GM06990 (cell line): ENCODE measurements at regions not wholly inside any gene's neighbourhood (a gene's known extent, or its start where the extent isn't known, plus 50 kb on each side); places are given as distances from the start of the nearest gene placed in this dataset.

Source experiments
- DNase-seq: peaks from one replicate; pipeline ENCODE4 v3.0.0-alpha.2; 2011; ENCODE audit not compliant: insufficient read length; ENCODE audit errors: extremely low read depth
- H3K27me3 ChIP-seq: replicated peaks from 2 replicates; pipeline ENCODE4 v1.6.0; 2011; ENCODE audit warnings: low read length; ENCODE audit not compliant: control insufficient read depth, insufficient read depth
- H3K36me3 ChIP-seq: 2 replicates; pipeline ENCODE4 v1.5.1; 2011; ENCODE audit warnings: low read length; ENCODE audit not compliant: control insufficient read depth, insufficient read depth
- H3K4me3 ChIP-seq: replicated peaks from 2 replicates; pipeline ENCODE4 v1.5.1; 2011; ENCODE audit warnings: low read depth, mild to moderate bottlenecking, control low read depth, low read length
- CTCF ChIP-seq: IDR thresholded peaks from 2 replicates; pipeline ENCODE4 v1.5.1; 2011; ENCODE audit warnings: low read length, control low read depth, mild to moderate bottlenecking, inconsistent platforms; ENCODE audit not compliant: insufficient read depth, poor library complexity, severe bottlenecking

GRCh38 chr3:152941859-152942258, 106.9 kb downstream of the P2RY1 start:
- no peaks in the 10 kb centered on the region for H3K27me3 ChIP-seq
- H3K4me3 ChIP-seq = no peak overlapping the region
- no peaks in the 10 kb centered on the region for H3K36me3 ChIP-seq
- DNase-seq = no peak
- no peak for TF ChIP-seq CTCF

- Histone ChIP-seq H3K27me3 (no peaks in the 10 kb centered on the region), H3K36me3 (no peaks in the 10 kb centered on the region), H3K4me3 (no peak overlapping the region)
- DNase-seq = no peak
- TF ChIP-seq CTCF = no peak
These were observed 107.4 kb downstream of the P2RY1 start for GRCh38 chr3:152942366-152942765.

- no peak for DNase-seq
- Histone ChIP-seq H3K4me3 (no peak overlapping the region), H3K36me3 (no peaks in the 10 kb centered on the region), H3K27me3 (no peaks in the 10 kb centered on the region)
- TF ChIP-seq CTCF = no peak
These were observed 108.7 kb downstream of the P2RY1 start for GRCh38 chr3:152943645-152944044.

GRCh38 chr3:152944671-152945070, 109.7 kb downstream of the P2RY1 start:
- no peak overlapping the region for H3K4me3 ChIP-seq
- DNase-seq = no peak
- no peaks in the 10 kb centered on the region for H3K36me3 ChIP-seq
- TF ChIP-seq CTCF = no peak
- H3K27me3 ChIP-seq = no peaks in the 10 kb centered on the region

GRCh38 chr3:152945556-152945955, 110.6 kb downstream of the P2RY1 start:
- H3K4me3 ChIP-seq = no peak overlapping the region
- no peaks in the 10 kb centered on the region for H3K27me3 ChIP-seq
- no peaks in the 10 kb centered on the region for H3K36me3 ChIP-seq
- TF ChIP-seq CTCF = no peak
- no peak for DNase-seq

GRCh38 chr3:152957491-152957890, 122.6 kb downstream of the P2RY1 start:
- no peak for DNase-seq
- Histone ChIP-seq H3K36me3 (no peaks in the 10 kb centered on the region), H3K27me3 (no peaks in the 10 kb centered on the region), H3K4me3 (no peak overlapping the region)
- no peak for TF ChIP-seq CTCF
